GM18511 (cell line): ENCODE measurements at regions not wholly inside any gene's neighbourhood (a gene's known extent, or its start where the extent isn't known, plus 50 kb on each side); places are given as distances from the start of the nearest gene placed in this dataset.
"Not testable (repeated sequence)": the region's sequence is repeated elsewhere in the genome, so short reads cannot be mapped to it uniquely, and the experiment has no call there.

Source experiments
- ATAC-seq: cut with Tn5 transposase; IDR thresholded peaks from one replicate; pipeline ENCODE4 v1.9.1; 2021; ENCODE audit warnings: mild to moderate bottlenecking, moderate library complexity; ENCODE audit not compliant: unreplicated experiment

DNA sequence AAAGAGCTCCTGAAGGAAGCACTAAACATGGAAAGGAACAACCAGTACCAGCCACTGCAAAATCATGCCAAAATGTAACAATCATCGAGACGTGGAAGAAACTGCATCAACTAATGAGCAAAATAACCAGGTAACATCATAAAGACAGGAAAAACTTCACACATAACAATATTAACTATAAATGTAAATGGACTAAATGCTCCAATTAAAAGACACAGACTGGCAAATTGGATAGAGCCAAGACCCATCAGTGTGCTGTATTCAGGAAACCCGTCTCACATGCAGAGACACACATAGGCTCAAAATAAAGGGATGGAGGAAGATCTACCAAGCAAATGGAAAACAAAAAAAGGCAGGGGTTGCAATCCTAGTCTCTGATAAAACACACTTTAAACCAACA is 83.9 kb upstream of the TSLP start:
- ATAC-seq, result not testable (repeated sequence)

DNA sequence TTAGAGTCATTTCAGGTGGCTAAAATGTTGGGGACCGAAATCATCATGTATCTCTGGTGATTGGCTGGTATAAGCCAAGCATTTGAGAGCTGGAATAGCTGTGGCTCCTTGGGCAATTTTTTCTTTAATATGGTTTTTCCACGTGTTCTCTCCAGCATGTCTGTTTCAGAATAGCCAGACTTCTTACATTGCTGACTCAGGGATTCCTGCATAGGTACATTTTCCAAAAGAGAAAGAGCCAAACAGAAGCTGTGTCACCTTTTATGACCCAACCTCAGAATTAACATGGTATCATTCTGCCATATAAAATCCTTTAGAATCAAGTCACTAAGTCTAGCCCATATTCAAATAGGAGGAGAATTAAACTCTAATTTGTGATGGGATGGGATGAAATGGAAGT is 74.8 kb upstream of the TSLP start:
- ATAC-seq, result no peak

DNA sequence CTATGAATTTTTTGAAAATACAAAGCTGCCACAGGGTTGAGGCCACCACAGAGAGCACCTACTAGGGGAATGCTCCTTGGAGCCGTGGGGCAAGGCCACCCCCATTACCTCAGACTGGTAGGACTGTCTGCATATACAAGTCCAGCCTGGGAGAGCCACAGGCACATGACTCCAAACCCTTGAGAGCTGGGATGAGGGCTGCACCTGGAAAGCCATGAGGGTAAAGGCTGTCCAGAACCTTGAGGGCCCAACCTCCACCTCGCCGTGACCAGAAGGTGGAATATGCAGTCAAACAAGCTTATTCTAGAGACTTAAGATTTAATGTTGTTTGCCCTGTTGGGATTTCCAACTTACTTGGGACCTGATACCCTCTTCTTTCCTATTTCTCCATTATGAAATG is 69.5 kb upstream of the TSLP start:
- ATAC-seq, result no peak

DNA sequence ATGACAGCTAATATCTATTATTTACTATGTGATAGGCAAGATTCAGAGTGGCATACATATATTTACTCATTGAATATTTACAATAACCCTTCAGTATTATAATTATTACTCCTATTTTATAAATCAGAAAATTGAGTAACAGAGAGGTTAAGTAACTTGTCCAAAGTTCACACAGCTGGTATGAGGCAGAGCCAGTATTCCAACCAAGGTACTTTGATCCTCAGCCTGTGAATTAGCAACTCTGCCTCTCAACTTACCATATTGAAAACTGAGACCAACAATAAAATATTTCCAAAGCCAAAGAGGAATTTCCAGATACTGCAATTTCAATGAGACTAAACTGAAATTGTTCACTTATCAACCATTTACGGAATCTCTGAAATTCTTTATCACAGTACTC is 67.9 kb upstream of the TSLP start:
- no peak for ATAC-seq

DNA sequence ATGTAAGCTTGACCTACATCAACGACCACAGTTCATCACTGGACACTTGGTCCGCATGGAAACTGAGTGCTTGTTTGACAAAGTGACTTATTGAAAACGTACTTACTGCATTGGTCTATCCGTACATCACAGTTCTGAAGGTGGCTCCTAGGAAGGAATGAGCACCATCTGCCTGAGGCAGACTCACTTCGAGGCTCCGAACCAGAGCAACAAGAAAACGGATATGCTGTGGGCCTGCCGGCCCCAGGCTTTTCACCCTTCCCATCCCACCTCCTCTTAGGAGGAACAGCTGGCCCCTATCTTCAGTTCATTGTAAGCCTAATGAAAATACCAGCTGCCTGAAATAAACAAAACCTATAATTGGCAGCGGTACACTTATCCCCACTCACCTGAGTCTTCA is 67.2 kb upstream of the TSLP start:
- no peak for ATAC-seq

DNA sequence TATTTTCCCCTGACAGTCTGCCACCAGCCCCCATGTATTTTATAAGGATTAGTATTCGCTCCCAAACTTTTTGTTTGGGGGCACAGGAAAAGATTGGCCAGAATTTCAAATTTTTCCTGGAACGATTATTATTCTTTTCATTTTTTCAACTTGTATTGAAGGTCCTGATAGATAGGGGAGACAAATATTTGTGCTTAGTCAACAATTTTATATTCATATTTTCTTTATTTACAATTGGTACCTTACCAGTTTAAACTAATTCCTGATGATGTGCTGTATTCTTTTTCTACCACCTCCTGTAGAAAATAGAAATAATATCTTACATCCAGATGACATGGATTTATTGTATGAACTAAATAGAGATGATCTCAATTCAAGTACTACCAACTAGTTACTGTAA is 60.7 kb upstream of the TSLP start:
- ATAC-seq, result no peak

DNA sequence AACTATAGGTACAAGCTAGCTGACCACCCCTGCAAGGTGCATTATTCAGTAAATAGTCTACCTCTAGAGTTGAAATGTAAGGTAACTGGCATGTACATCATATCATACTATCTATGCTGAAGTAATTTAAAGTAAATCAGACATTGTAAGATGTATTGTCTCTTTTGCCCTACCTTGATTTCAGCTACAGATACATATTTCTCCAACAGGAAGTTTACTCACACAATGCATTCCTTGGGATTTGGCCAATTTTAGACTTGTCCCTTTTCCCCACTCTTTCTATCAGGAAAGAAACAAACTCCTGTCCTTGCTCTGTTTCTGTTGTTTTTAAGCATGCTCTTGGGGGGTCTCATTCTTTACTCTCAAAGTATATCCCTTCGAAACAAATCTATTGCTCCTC is 58.5 kb upstream of the TSLP start:
- ATAC-seq, result no peak

DNA sequence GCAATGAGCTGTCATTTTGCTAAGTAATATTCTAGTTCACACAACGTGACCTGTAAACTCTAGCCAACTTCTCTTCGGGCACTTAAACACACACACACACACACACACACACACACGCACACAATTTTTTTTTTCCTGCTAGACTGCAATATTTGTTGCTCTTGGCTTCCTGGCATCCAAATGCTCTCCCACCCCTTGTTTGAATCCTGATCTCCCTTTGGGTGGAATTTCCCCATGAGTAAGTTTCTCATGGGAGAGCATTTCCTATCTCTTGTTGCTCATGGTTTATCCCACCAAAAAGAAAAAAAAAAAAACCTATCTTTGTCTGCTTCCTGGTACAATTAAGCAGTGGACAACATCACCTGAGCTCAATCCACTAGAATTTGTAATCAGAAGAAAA is 54.7 kb upstream of the TSLP start:
- no peak for ATAC-seq

DNA sequence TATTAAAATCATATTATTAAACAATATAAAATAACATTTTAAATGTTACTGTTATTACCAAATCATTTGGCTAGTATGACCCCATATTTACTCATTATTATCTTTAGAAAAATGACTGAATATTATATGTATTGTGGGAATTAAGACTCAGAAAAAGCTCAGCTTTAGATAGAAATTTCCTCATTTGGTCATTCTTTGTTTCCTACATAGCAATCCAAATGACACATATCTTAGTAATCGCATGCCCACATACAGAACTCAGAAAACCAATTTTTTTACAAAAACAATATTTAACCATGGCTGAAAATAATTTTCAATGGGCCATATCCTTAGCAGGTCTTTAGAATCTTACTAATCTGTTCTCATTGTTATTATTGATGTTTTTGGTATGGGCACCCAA is 53.8 kb upstream of the TSLP start:
- ATAC-seq, result no peak
